Fibroblast of villous mesenchyme (primary cell): ENCODE measurements at regions not wholly inside any gene's neighbourhood (a gene's known extent, or its start where the extent isn't known, plus 50 kb on each side); places are given as distances from the start of the nearest gene placed in this dataset.
A peak's percentile ranks its signal among the peaks of the same experiment; 100 is the strongest.

ENCODE experiments used
- DNase-seq: peaks from one replicate; pipeline ENCODE4 v3.0.0-alpha.2; 2010; ENCODE audit warnings: low read depth
- H3K4me3 ChIP-seq: 2 replicates; pipeline ENCODE4 v1.5.1; 2011; ENCODE audit warnings: low read depth, mild to moderate bottlenecking, low read length
- CTCF ChIP-seq: IDR thresholded peaks from 2 replicates; pipeline ENCODE4 v1.5.1; 2012; ENCODE audit warnings: low read depth, mild to moderate bottlenecking, low read length; ENCODE audit not compliant: insufficient read depth

GRCh38 chr1:209434631-209435217, 148.8 kb upstream of the CAMK1G start:
- DNase-seq: no peak
- no peak for TF ChIP-seq CTCF
- no peak overlapping the region for H3K4me3 ChIP-seq

GRCh38 chr1:209435654-209436566, 147.6 kb upstream of the CAMK1G start:
- peak; percentile 73 for DNase-seq
- peak; percentile 98 for TF ChIP-seq CTCF
- H3K4me3 ChIP-seq: no peak overlapping the region

- H3K4me3 ChIP-seq: no peak overlapping the region
- no peak for TF ChIP-seq CTCF
- no peak for DNase-seq
Observed at GRCh38 chr1:209439828-209440227, 143.7 kb upstream of the CAMK1G start.

GRCh38 chr1:209443361-209443931, 140.1 kb upstream of the CAMK1G start:
- no peak overlapping the region for H3K4me3 ChIP-seq
- no peak for DNase-seq
- TF ChIP-seq CTCF: no peak

- H3K4me3 ChIP-seq: no peak overlapping the region
- TF ChIP-seq CTCF: no peak
- no peak for DNase-seq
Observed at GRCh38 chr1:209443975-209444651, 139.4 kb upstream of the CAMK1G start.

- no peak overlapping the region for H3K4me3 ChIP-seq
- no peak for TF ChIP-seq CTCF
- no peak for DNase-seq
Observed at GRCh38 chr1:209444961-209445360, 138.6 kb upstream of the CAMK1G start.
